H4 (cell line): ENCODE measurements at regions not wholly inside any gene's neighbourhood (a gene's known extent, or its start where the extent isn't known, plus 50 kb on each side); places are given as distances from the start of the nearest gene placed in this dataset.
"Not testable (repeated sequence)": the region's sequence is repeated elsewhere in the genome, so short reads cannot be mapped to it uniquely, and the experiment has no call there.

Source experiments
- DNase-seq: peaks from one replicate; pipeline ENCODE4 v3.0.0-alpha.2; 2015; ENCODE audit warnings: low spot score

- DNase-seq = no peak
Observed at GRCh38 chr2:109719871-109720270, 74.2 kb upstream of the RGPD5 start.

- DNase-seq = no peak
Observed at GRCh38 chr2:109720380-109721106, 73.6 kb upstream of the RGPD5 start.

- no peak for DNase-seq
Observed at GRCh38 chr2:109721135-109721534, 73.0 kb upstream of the RGPD5 start.

GRCh38 chr2:109721626-109722025 is 72.5 kb upstream of the RGPD5 start:
- no peak for DNase-seq

- no peak for DNase-seq
Observed at GRCh38 chr2:109722026-109722425, 72.1 kb upstream of the RGPD5 start.

- DNase-seq = not testable (repeated sequence)
Observed at GRCh38 chr2:109722640-109723039, 71.5 kb upstream of the RGPD5 start.

- DNase-seq = not testable (repeated sequence)
Observed at GRCh38 chr2:109723153-109723552, 71.0 kb upstream of the RGPD5 start.

GRCh38 chr2:109724533-109725460 is 69.3 kb upstream of the RGPD5 start:
- no peak for DNase-seq

GRCh38 chr2:109726379-109727270 is 67.5 kb upstream of the RGPD5 start:
- DNase-seq = no peak

- DNase-seq = no peak
Observed at GRCh38 chr2:109727929-109728447, 66.1 kb upstream of the RGPD5 start.

- not testable (repeated sequence) for DNase-seq
Observed at GRCh38 chr2:109733746-109734145, 60.4 kb upstream of the RGPD5 start.

- peak; percentile 49 for DNase-seq
Observed at GRCh38 chr2:109736177-109736827, 57.8 kb upstream of the RGPD5 start.
